IMR-90 (cell line): ENCODE measurements at regions not wholly inside any gene's neighbourhood (a gene's known extent, or its start where the extent isn't known, plus 50 kb on each side); places are given as distances from the start of the nearest gene placed in this dataset.

Source experiments
- CEBPB ChIP-seq: IDR thresholded peaks from 2 replicates; pipeline ENCODE4 v1.6.1; 2012; ENCODE audit warnings: low read depth, low read length, improper control_type of control experiment
- CTCF ChIP-seq: conservative IDR thresholded peaks from 2 replicates; pipeline ENCODE4 v1.5.1; 2012; ENCODE audit warnings: mild to moderate bottlenecking, low read depth, low read length, improper control_type of control experiment
- ELK1 ChIP-seq: fragments of 150-350 bp; IDR thresholded peaks from 2 replicates; pipeline ENCODE4 v1.6.1; 2016; ENCODE audit warnings: low read depth, mild to moderate bottlenecking, low read length, moderate library complexity, borderline replicate concordance
- POLR2A ChIP-seq: IDR thresholded peaks from 2 replicates; pipeline ENCODE4 v1.6.1; 2012; ENCODE audit warnings: mild to moderate bottlenecking, low read depth, low read length
- RFX5 ChIP-seq: IDR thresholded peaks from 2 replicates; pipeline ENCODE4 v1.8.0; 2012; ENCODE audit warnings: low read depth, mild to moderate bottlenecking, low read length, moderate library complexity

GRCh38 chr6:88536071-88536625 is 370.0 kb upstream of the CNR1 start:
- TF ChIP-seq POLR2A (no peak), ELK1 (no peak), CTCF (no peak), CEBPB (no peak), RFX5 (no peak)
